Stimulated activated CD4-positive, alpha-beta T cell treated with anti-CD3 and anti-CD28 coated beads, Interleukin-15, amount 100 ng/mL, for 1 hour (primary cell): ENCODE measurements at regions not wholly inside any gene's neighbourhood (a gene's known extent, or its start where the extent isn't known, plus 50 kb on each side); places are given as distances from the start of the nearest gene placed in this dataset.

Experiments used
- DNase-seq, 2 donors: peaks; one replicate each; pipeline ENCODE4 v3.0.0-alpha.2; 2020; ENCODE audit warnings: low read depth in 1 of 2, low spot score in 1 of 2

GRCh38 chr6:145400508-145400907 lies 334.8 kb downstream of the EPM2A start:
- DNase-seq, result no peak

- DNase-seq, result no peak
Observed at GRCh38 chr6:145405006-145405551, 330.2 kb downstream of the EPM2A start.

- no peak for DNase-seq
Observed at GRCh38 chr6:145406783-145407182, 328.5 kb downstream of the EPM2A start.

- DNase-seq, result no peak
Observed at GRCh38 chr6:145415616-145416015, 319.7 kb downstream of the EPM2A start.

GRCh38 chr6:145420599-145420998 lies 314.7 kb downstream of the EPM2A start:
- no peak for DNase-seq

GRCh38 chr6:145423936-145424335 lies 311.4 kb downstream of the EPM2A start:
- no peak for DNase-seq

- no peak for DNase-seq
Observed at GRCh38 chr6:145427232-145427631, 308.1 kb downstream of the EPM2A start.

GRCh38 chr6:145428706-145429105 lies 306.6 kb downstream of the EPM2A start:
- no peak for DNase-seq

- no peak for DNase-seq
Observed at GRCh38 chr6:145442110-145442509, 293.2 kb downstream of the EPM2A start.

- no peak for DNase-seq
Observed at GRCh38 chr6:145445674-145446073, 289.6 kb downstream of the EPM2A start.

GRCh38 chr6:145451029-145451428 lies 284.3 kb downstream of the EPM2A start:
- DNase-seq, result no peak

- no peak for DNase-seq
Observed at GRCh38 chr6:145453376-145453775, 281.9 kb downstream of the EPM2A start.

GRCh38 chr6:145454006-145454405 lies 281.3 kb downstream of the EPM2A start:
- no peak for DNase-seq

GRCh38 chr6:145457556-145457955 lies 277.8 kb downstream of the EPM2A start:
- no peak for DNase-seq

- DNase-seq, result no peak
Observed at GRCh38 chr6:145468534-145468933, 266.8 kb downstream of the EPM2A start.

GRCh38 chr6:145469021-145469420 lies 266.3 kb downstream of the EPM2A start:
- DNase-seq, result no peak

- DNase-seq, result no peak
Observed at GRCh38 chr6:145475794-145476396, 259.4 kb downstream of the EPM2A start.

GRCh38 chr6:145480024-145480423 lies 255.3 kb downstream of the EPM2A start:
- DNase-seq, result no peak

GRCh38 chr6:145483191-145483996 lies 251.9 kb downstream of the EPM2A start:
- no peak for DNase-seq

GRCh38 chr6:145485288-145485687 lies 250.0 kb downstream of the EPM2A start:
- DNase-seq, result no peak

GRCh38 chr6:145486306-145486705 lies 249.0 kb downstream of the EPM2A start:
- DNase-seq, result no peak

- no peak for DNase-seq
Observed at GRCh38 chr6:145489583-145489982, 245.7 kb downstream of the EPM2A start.
